ENCODE measurements at regions not wholly inside any gene's neighbourhood (a gene's known extent, or its start where the extent isn't known, plus 50 kb on each side); places are given as distances from the start of the nearest gene placed in this dataset.

DNA sequence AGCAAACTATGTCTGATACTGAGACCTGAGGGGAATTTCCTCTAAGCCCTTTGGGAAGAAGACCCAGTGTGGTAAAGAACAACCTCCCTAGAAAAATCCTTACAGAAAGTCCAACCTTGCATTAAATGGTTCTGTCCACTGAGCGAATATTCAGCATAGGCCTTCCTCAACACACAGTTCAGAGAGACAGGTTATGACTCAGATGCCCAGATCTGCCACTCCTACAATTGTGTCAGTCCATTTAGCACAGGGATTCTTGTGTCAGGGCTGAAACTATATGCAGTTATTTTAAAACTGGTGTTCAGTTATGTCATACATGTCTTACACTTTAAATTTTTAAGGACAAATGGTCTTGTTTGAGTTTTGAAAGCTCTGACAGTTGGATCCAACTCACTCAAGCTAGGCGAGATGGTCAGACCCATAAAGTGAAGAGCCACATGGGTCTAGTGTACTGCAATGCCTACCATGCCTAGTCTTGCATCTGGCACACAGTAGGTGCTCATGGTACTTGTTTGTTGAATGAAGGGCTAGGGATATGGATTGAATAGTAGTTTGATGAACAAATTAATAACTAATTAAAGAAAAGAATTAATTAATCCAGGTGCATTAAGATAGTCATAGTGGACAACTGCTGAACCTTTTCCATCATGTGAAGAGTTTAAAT, 207.5 kb upstream of the PWP1 start:
- DNase-seq = no peak

- DNase-seq = no peak
Observed at GRCh38 chr12:107478881-107479280, 206.7 kb upstream of the PWP1 start.

DNA sequence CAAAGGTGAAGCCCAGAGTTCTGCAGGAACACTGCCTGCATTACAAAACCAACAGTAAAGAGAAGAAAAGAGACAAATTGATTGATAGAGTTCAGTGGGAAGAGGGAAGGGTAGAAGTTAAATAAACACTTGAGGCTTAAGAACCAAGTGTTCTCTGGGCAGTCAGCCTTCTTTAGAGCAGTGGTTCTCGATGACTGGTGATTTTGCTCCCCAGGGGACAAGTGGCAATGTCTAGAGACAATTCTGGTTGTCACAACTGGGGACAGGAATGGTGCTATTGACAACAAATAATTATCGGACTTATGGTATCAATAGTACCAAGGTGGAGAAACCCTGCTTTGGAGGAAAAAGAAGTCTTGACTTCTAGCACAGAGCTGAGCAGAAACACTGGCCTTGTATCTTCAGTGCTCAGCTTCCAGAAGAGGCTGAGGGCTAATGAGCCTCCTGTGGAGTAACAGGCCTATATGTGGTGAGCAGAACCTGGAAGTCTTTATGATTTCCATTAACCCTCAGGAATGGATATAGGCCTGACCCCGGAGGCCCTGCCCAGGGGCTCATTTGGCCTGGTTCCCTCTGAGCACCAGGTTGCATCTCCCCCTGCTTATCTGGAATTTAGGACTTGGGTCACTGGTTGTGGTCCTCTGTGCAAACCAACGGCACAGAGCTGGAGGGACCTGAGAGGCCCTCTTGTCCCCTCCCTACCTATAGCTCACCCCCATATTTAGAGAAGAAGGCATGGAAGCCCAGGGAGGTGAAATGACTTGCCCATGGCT, 204.6 kb upstream of the PWP1 start:
- DNase-seq = no peak

DNA sequence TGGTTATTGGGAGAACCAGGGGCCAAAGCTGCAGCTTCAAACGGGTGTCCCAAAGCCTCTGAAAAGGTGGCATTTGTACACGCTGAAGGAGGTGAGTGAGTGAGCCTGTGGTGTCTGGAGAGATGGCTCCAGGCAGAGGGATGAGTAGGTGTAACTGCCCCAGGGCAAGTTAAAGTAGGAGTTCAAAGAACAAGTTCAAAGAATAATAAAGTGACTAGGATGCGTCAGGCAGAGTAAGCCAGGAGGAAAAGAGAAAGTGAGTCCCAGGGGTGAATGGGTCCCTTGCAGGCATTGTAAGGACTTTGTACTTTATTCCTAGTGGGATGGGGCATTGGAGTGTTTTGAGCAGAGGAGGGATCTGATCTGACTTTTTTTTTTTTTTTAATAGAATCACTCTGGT, 201.4 kb upstream of the PWP1 start:
- DNase-seq = no peak

DNA sequence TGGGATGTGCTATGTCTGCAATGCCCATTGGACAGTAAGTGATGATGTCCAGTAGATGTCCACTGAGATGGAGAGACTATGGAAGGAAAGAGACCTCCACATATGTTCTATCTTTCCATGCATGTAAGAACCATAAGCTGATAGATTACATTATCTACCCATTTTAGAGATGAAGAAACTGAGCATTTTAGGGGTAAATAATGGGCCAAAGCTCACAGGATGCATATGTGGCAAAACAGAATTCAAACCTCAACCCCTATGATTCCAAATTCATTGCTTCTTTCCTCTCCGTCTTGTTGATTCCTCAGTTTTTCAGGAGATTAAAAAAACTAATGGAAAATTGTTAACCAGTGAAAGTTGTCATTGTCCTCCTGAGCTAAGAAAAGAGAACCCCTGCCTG, 200.7 kb upstream of the PWP1 start:
- no peak for DNase-seq

- DNase-seq = no peak
Observed at GRCh38 chr12:107485731-107486130, 199.9 kb upstream of the PWP1 start.

- no peak for DNase-seq
Observed at GRCh38 chr12:107486140-107486892, 199.3 kb upstream of the PWP1 start.

- no peak for DNase-seq
Observed at GRCh38 chr12:107487011-107487680, 198.5 kb upstream of the PWP1 start.

DNA sequence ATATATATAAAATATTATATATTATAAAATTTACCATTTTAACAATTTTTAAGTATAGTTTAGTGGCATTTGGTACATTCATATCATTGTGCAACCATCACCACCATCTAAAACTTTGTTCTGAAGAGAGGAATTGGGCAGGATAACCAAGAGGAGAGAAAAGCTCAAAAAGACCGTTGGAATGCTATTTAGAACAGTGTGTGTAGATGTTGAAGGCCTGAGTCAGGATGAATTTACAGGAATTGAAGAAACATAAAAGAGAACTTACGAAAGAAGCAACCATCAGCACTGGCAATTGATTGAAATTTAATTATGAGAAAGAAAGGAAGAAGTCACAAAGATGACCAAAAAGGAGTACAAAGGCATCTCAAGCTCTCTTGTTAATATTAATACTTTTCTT, 196.9 kb upstream of the PWP1 start:
- DNase-seq = no peak

GRCh38 chr12:107490010-107490409, 195.6 kb upstream of the PWP1 start:
- no peak for DNase-seq

- no peak for DNase-seq
Observed at GRCh38 chr12:107491856-107492255, 193.7 kb upstream of the PWP1 start.

DNA sequence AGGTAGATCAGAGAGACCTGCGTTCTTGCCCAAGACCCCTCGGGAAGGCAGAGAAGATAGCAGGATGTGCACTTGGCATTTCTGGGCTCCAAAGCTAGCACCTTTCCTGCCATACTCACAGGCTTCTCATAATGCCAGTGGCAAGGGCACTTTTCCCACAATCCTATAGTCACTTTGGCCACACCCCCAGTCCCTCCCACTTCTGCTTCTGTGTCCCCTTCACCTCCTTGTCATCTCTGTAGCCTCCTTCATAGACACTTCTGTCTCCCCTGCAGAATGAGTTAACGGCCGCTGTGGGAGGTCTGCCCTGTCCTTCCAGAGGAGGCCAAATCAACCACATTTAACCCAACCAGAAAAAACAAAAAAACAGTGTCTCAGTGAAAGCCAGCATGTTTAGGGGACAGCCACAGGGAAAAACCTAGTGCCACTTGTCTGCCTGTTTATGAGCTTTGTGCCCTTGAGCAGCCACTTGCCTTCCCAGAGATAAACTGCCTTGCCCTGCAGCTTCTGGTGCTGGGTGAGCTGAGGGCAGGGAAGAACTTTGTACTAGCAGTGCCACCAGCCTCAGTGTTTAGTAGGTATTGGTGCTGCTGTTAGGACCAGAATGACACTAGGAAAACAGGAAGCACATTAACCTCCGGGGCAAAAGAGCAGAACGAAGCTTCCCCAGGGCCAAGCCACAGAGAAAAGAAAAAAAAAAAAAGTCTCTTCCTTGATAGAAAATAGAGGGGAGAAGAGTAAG, 193.0 kb upstream of the PWP1 start:
- no peak for DNase-seq

- no peak for DNase-seq
Observed at GRCh38 chr12:107493135-107493494, 192.5 kb upstream of the PWP1 start.

- no peak for DNase-seq
Observed at GRCh38 chr12:107493666-107494065, 191.9 kb upstream of the PWP1 start.

DNA sequence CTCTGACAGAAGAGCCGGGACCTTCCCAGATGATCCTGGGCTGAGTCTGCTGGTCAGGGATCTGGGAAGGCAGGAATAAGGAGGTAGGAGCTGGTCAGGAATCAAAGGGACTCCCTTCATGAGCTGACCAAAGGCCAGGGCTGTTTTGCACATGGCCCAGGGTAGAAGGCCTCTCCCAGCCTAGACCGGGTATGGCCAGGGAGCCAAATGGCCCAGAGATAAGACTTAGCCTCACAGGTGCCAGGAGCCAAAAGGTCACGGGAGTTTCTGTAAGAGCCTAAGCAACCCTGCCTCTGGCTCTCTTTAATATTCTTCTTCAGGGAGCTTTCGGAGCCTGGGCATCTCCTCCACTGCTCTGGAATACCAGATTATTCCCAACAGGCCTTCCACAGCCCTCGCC, 191.3 kb upstream of the PWP1 start:
- no peak for DNase-seq

DNA sequence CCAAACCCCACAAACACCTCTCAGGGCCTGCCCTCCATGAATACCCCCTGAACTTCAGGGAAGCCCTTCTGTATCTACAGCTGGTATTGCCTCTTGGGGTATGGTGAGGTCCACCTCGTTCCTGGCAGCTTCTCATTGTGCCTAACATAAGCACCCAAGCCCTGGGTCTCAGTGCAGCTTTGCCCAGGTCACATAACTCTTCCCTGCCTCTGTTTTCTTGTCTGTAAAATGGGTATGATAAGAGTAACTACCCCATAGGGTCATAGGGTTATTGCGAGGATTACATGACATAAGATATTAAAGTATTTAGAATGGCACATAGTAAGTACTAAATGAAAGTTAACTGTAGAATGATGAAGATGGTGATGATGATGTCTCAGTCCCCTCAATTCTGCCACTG, 190.0 kb upstream of the PWP1 start:
- DNase-seq = no peak

DNA sequence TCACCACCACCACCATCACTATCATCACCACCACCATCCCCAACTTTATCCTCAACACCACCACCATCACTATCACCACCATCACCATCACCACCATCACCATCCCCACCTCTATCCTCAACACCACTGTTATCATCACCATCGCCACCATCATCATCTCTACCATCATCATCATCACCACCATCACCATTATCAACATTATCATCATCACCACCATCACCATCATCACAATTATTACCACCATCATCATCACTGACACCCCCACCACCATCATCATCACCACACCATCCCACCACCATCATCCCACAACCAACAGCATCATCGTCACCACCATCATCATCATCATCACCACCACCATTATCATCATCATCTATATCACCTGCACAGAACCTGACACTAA, 188.4 kb upstream of the PWP1 start:
- no peak for DNase-seq

GRCh38 chr12:107500307-107500706, 185.3 kb upstream of the PWP1 start:
- no peak for DNase-seq

DNA sequence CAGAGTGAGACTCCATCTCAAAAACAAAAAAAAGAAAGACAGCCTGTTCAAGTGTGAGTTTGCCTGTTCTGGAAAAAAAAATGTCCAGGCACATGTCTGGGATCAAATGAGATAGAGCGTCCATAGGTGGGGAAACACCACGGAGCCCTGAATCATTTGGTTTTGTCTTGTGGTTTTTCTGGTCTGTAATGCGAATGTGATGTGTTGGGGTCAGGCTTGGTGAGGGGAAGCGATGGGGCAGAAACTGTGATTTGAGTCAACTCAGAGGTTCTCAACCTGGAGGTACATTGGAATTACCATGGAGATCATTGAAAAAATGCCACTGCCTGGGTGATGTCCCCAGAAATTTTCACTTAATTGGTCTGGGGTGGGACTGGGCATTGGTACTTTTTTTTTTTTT, 183.9 kb upstream of the PWP1 start:
- DNase-seq = no peak

- no peak for DNase-seq
Observed at GRCh38 chr12:107503129-107503855, 182.3 kb upstream of the PWP1 start.

DNA sequence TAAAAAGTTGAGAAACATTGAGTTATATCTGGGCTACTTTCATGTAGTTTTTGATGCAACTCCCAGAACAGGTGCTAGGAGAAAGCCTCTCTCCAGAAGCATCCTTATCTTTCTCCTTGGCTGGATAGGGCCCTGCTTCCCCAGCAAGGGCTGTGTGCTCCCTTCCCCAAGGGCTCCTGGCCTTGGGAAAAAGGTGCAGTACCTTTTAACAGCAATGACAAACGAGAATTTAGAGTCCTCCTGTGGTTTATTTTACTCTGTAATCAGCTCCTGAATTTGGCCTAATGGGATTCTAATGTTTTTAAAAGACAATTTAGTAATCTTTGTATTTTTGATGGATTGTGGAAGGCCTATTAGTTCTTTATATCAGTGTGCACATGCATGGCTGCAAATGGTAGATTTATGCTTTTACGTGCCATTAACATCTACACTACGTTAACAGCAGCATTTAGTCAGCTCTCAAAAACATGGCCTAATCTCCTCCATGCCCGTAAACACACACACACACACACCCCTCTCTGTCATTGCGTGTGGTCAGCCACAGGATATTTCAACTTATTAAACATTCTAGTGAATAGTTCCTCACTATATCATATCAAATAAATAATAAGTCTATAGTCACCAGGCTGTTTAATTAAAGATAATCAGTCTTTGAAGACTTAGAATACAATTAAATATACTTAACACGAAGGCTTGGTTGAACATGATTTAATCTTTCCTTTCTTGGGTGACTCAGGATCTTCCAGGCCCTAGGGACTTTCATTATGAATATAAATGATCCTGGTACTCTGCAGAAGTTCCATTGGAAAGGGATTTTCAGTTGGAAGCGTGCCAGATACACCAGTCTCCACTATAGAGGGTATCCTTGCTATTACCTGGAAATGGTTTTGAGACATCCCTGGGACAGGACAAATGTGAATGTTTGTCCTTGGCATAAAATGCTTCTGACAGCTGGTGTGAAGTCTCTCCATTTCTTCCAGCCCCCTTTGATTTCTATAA, 181.4 kb upstream of the PWP1 start:
- DNase-seq = peak in 1 of 2 experiments; percentile 10
